ENCODE measurements at regions not wholly inside any gene's neighbourhood (a gene's known extent, or its start where the extent isn't known, plus 50 kb on each side); places are given as distances from the start of the nearest gene placed in this dataset.

- TF ChIP-seq RFXAP (CRISPR knock-in tag; IDR thresholded peaks at IDR 0.05; ENCODE audit: borderline replicate concordance) (no peak), ZNF142 (CRISPR knock-in tag; IDR thresholded peaks at IDR 0.05) (0 out of 2 replicates have a peak, but pooled peaks have one; percentile 50), U2AF2 (IDR thresholded peaks at IDR 0.05; ENCODE audit: low read depth, low read length) (no peak), ZNF614 (CRISPR knock-in tag; IDR thresholded peaks at IDR 0.05; ENCODE audit: borderline replicate concordance) (no peak), HNF1A (IDR thresholded peaks at IDR 0.05; ENCODE audit: low read depth) (peak; percentile 90), HNF1A (CRISPR knock-in tag; IDR thresholded peaks at IDR 0.05; ENCODE audit: borderline replicate concordance) (peak; percentile 95), NFYB (CRISPR knock-in tag; IDR thresholded peaks at IDR 0.05) (peak; percentile 32; the same call in 1 of the 2 replicates), LBX2 (CRISPR knock-in tag; IDR thresholded peaks at IDR 0.05; ENCODE audit: borderline replicate concordance) (no peak), POLR2G (IDR thresholded peaks at IDR 0.05; ENCODE audit: low read depth, low read length) (no peak), ZNF230 (CRISPR knock-in tag; IDR thresholded peaks at IDR 0.05) (no peak), ZBTB37 (CRISPR knock-in tag; IDR thresholded peaks at IDR 0.05) (no peak), ZNF710 (CRISPR knock-in tag; IDR thresholded peaks at IDR 0.05; ENCODE audit: borderline replicate concordance) (0 out of 2 replicates have a peak, but pooled peaks have one; percentile 17), FIP1L1 (IDR thresholded peaks at IDR 0.05; ENCODE audit: borderline replicate concordance, insufficient read depth, low read depth, low read length) (no peak), FLYWCH1 (CRISPR knock-in tag; IDR thresholded peaks at IDR 0.05) (no peak), ZNF557 (CRISPR knock-in tag; IDR thresholded peaks at IDR 0.05) (peak; percentile 26; the same call in 1 of the 2 replicates), ISL2 (CRISPR knock-in tag; IDR thresholded peaks at IDR 0.05) (0 out of 2 replicates have a peak, but pooled peaks have one; percentile 46)
These were observed 141.5 kb upstream of the TOP1 start (continued) for GRCh38 chr20:40887105-40887504.
